GM13976 (cell line): ENCODE measurements at regions not wholly inside any gene's neighbourhood (a gene's known extent, or its start where the extent isn't known, plus 50 kb on each side); places are given as distances from the start of the nearest gene placed in this dataset.
"Not testable (repeated sequence)": the region's sequence is repeated elsewhere in the genome, so short reads cannot be mapped to it uniquely, and the experiment has no call there.

Experiments
- DNase-seq: peaks from one replicate; pipeline ENCODE4 v3.0.0; 2012; ENCODE audit warnings: low spot score
- CTCF ChIP-seq: IDR thresholded peaks from 2 replicates; pipeline ENCODE4 v1.5.1; 2012; ENCODE audit warnings: borderline replicate concordance, mild to moderate bottlenecking; ENCODE audit not compliant: insufficient read depth; ENCODE audit errors: extremely low read depth, missing control alignments, control extremely low read depth
- in situ Hi-C: fragments of 300-500 bp; cut with MboI; formaldehyde crosslinking; loops from one replicate; pipeline ENCODE4 v1.12.0; 2022; ENCODE audit warnings: low sequenced_read_pairs, mixed read lengths, inconsistent platforms; ENCODE audit not compliant: unreplicated experiment

- in situ Hi-C loops, result no loop called here
- TF ChIP-seq CTCF, result no peak
These were observed 204.3 kb upstream of the PRSS16 start for GRCh38 chr6:27043244-27043643.

GRCh38 chr6:27045131-27045530 lies 202.4 kb upstream of the PRSS16 start:
- DNase-seq, in situ Hi-C loops: not testable (repeated sequence)

More at GRCh38 chr6:27043244-27043643, 204.3 kb upstream of the PRSS16 start:
- no peak for DNase-seq

GRCh38 chr6:27047725-27048124 lies 199.8 kb upstream of the PRSS16 start:
- in situ Hi-C loops, DNase-seq: not testable (repeated sequence)

- DNase-seq, result no peak
- in situ Hi-C loops, result no loop called here
- TF ChIP-seq CTCF, result no peak
These were observed 197.4 kb upstream of the PRSS16 start for GRCh38 chr6:27049863-27050781.

- DNase-seq, in situ Hi-C loops: not testable (repeated sequence)
These were observed 195.3 kb upstream of the PRSS16 start for GRCh38 chr6:27052082-27052730.

- no peak for TF ChIP-seq CTCF
- no peak for DNase-seq
- in situ Hi-C loops, result no loop called here
These were observed 194.8 kb upstream of the PRSS16 start for GRCh38 chr6:27052731-27053082.

GRCh38 chr6:27053738-27054137 lies 193.8 kb upstream of the PRSS16 start:
- no peak for TF ChIP-seq CTCF
- in situ Hi-C loops, result no loop called here
- no peak for DNase-seq

GRCh38 chr6:27056615-27057014 lies 190.9 kb upstream of the PRSS16 start:
- in situ Hi-C loops, result no loop called here
- no peak for TF ChIP-seq CTCF
- no peak for DNase-seq
